ENCODE measurements at regions not wholly inside any gene's neighbourhood (a gene's known extent, or its start where the extent isn't known, plus 50 kb on each side); places are given as distances from the start of the nearest gene placed in this dataset.

DNA sequence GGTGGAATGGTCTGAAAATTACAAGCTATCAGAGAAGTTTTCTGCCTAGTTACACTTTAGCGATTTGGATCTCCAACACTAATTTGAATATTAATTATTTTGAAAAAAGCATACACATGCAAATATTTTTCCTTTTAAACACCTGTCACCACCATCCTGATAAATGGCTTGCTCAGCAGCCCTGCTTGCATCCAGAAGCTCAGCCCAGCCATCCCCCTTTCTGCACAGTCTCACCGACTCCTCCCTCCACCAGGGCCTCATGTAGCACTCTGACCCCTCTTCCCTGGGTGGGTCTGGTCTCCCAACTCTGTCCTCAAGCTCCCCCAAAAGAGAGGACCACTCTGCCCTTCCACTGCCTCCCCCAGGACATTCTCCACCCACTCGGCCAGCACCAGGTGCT lies 70.0 kb downstream of the C5orf15 start:
- H3K4me3 Mint-ChIP-seq (ENCODE audit: low read depth): no peak overlapping the region
- H3K27me3 Mint-ChIP-seq: peaks cover 15% of the 10 kb centered on the region
- TF ChIP-seq, protein P1, sequence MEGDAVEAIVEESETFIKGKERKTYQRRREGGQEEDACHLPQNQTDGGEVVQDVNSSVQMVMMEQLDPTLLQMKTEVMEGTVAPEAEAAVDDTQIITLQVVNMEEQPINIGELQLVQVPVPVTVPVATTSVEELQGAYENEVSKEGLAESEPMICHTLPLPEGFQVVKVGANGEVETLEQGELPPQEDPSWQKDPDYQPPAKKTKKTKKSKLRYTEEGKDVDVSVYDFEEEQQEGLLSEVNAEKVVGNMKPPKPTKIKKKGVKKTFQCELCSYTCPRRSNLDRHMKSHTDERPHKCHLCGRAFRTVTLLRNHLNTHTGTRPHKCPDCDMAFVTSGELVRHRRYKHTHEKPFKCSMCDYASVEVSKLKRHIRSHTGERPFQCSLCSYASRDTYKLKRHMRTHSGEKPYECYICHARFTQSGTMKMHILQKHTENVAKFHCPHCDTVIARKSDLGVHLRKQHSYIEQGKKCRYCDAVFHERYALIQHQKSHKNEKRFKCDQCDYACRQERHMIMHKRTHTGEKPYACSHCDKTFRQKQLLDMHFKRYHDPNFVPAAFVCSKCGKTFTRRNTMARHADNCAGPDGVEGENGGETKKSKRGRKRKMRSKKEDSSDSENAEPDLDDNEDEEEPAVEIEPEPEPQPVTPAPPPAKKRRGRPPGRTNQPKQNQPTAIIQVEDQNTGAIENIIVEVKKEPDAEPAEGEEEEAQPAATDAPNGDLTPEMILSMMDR (IDR thresholded peaks at IDR 0.05; ENCODE audit: unreplicated experiment): no peak
- H3K9me3 Mint-ChIP-seq (ENCODE audit: low read depth): no peaks in the 10 kb centered on the region
- H3K27ac Mint-ChIP-seq: no peak overlapping the region
- no peaks in the 10 kb centered on the region for H3K36me3 Mint-ChIP-seq (ENCODE audit: insufficient read depth)
- no peaks in the 10 kb centered on the region for H3K4me1 Mint-ChIP-seq (ENCODE audit: low read depth)
- no peak for DNase-seq (ENCODE audit: low spot score, unreplicated experiment)

DNA sequence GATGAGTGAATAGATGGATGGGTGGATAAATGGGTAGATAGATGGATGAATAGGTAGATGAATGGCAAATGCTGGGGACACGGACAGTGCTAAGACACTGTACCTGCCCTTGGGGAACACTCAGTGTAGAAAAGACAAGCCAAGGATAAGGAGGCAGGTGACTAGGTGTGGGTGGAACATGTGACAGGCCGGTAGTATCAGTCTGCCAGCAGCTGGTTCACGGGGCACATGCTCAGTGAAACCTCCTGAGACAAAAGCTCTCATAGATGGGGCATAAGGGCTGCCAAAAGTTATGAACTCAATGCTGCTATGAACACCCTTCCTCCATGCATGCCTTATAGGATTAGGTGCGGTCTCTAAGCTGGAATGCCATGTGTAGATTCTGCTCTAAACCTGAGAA lies 71.0 kb downstream of the C5orf15 start:
- H3K27me3 Mint-ChIP-seq: peaks cover 15% of the 10 kb centered on the region
- H3K9me3 Mint-ChIP-seq (ENCODE audit: low read depth): no peaks in the 10 kb centered on the region
- no peak overlapping the region for H3K4me3 Mint-ChIP-seq (ENCODE audit: low read depth)
- no peaks in the 10 kb centered on the region for H3K36me3 Mint-ChIP-seq (ENCODE audit: insufficient read depth)
- TF ChIP-seq, protein P1 (IDR thresholded peaks at IDR 0.05; ENCODE audit: unreplicated experiment): no peak
- no peak overlapping the region for H3K27ac Mint-ChIP-seq
- no peaks in the 10 kb centered on the region for H3K4me1 Mint-ChIP-seq (ENCODE audit: low read depth)
- DNase-seq (ENCODE audit: low spot score, unreplicated experiment): no peak

DNA sequence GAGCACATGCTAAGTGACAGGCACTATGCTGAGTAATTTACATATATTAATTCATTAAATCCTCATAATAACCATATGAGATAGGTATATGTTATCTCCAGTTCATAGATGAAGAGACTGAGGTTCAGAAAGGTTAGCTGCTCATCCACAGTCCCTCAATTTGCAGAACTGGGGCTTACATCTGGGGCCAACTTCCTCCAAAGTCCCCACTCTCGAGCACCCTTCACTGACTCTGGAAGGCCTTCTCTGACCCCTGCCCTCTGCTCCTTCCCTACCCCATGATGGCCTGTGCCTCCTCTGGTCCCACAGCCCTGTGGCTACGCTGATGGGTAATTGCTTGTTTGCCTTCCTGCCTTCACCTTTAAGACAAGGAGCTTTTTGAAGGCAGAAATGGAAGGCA lies 71.6 kb downstream of the C5orf15 start:
- Mint-ChIP-seq H3K27me3 (peaks cover 15% of the 10 kb centered on the region), H3K4me3 (ENCODE audit: low read depth) (no peak overlapping the region), H3K9me3 (ENCODE audit: low read depth) (no peaks in the 10 kb centered on the region), H3K27ac (no peak overlapping the region), H3K36me3 (ENCODE audit: insufficient read depth) (no peaks in the 10 kb centered on the region), H3K4me1 (ENCODE audit: low read depth) (no peaks in the 10 kb centered on the region)
- no peak for DNase-seq (ENCODE audit: low spot score, unreplicated experiment)
- TF ChIP-seq, protein P1 (IDR thresholded peaks at IDR 0.05; ENCODE audit: unreplicated experiment): no peak

DNA sequence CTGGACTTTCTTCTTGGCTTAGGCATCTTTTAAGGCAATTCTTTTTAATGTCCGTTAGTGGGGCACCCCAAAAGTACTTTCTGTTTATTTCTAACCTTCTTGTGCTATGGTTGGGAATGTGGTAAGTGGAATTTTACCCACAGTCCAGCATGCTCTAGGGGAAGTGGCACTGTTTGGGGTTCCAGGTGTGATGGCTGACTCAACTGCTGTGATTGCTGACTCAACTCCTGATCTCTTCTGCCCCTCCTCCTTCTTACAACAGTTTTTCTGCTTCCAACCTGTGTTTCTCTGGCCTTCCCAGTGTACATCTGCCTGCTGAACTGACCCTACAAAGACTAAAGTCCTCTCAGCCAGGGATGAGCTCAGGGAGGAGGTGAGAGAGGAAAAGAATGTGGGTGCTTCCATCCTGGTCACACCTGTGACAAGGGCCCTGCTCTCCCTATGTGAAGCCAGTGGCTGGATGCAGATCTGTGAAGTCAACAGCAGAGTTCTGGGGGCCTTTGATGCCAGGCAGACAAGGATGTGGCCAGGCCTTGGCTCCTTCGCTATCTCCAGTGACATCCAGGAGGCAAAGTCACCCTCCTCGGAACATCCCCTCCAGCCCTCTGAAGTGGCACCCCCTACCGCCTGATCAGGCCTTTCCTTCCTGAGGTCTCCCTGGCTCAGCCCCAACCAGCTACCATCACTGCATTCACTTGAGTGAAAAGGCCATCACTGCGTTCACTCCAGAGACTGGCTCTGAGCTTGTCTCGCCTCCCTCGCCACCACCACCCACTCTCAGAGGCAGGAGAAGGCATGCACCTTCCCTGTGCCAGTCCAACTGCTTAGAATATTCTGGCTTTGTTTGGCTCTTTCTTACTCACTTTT lies 72.2 kb downstream of the C5orf15 start:
- DNase-seq (ENCODE audit: low spot score, unreplicated experiment): no peak
- no peaks in the 10 kb centered on the region for H3K36me3 Mint-ChIP-seq (ENCODE audit: insufficient read depth)
- no peaks in the 10 kb centered on the region for H3K9me3 Mint-ChIP-seq (ENCODE audit: low read depth)
- TF ChIP-seq, protein P1 (IDR thresholded peaks at IDR 0.05; ENCODE audit: unreplicated experiment): no peak
- H3K4me1 Mint-ChIP-seq (ENCODE audit: low read depth): no peaks in the 10 kb centered on the region
- no peak overlapping the region for H3K27ac Mint-ChIP-seq
- H3K4me3 Mint-ChIP-seq (ENCODE audit: low read depth): no peak overlapping the region
- peaks cover 15% of the 10 kb centered on the region for H3K27me3 Mint-ChIP-seq

DNA sequence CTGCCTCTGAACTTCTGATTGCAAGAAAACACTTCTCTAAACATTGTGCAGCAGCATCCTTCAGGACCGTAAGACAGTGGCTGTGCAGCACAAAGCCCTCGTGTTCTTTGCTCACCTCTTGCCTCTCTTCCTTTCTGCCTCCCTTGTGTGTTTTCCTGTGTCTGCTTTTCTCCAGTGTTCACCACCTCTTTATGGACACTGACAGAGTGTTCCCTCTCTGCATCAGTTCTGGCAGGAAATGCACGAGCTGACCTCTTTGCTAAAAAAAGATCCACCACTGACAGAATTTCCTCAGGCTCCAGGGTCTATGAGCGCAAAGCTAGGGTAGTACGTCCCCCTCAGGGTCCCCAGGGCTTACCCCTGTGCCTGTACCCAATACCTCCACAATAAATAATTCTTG lies 74.3 kb downstream of the C5orf15 start:
- TF ChIP-seq, protein P1 (IDR thresholded peaks at IDR 0.05; ENCODE audit: unreplicated experiment): no peak
- Mint-ChIP-seq H3K9me3 (ENCODE audit: low read depth) (no peaks in the 10 kb centered on the region), H3K27me3 (peaks cover 20% of the 10 kb centered on the region), H3K27ac (no peak overlapping the region), H3K4me3 (ENCODE audit: low read depth) (no peak overlapping the region), H3K4me1 (ENCODE audit: low read depth) (no peaks in the 10 kb centered on the region), H3K36me3 (ENCODE audit: insufficient read depth) (no peaks in the 10 kb centered on the region)
- no peak for DNase-seq (ENCODE audit: low spot score, unreplicated experiment)

Measured in progenitor cell of endocrine pancreas (in vitro differentiated cells).